Mucosa of stomach (tissue), 1 donor: ENCODE measurements at regions not wholly inside any gene's neighbourhood (a gene's known extent, or its start where the extent isn't known, plus 50 kb on each side); places are given as distances from the start of the nearest gene placed in this dataset.

Experiments used
- H3K27me3 ChIP-seq: one replicate; pipeline ENCODE4 v1.7.0; 2013; ENCODE audit warnings: mild to moderate bottlenecking, low read length; ENCODE audit not compliant: control insufficient read depth, insufficient read depth
- H3K36me3 ChIP-seq: one replicate; pipeline ENCODE4 v1.7.0; 2013; ENCODE audit warnings: low read length; ENCODE audit not compliant: control insufficient read depth, insufficient read depth
- H3K4me1 ChIP-seq: one replicate; pipeline ENCODE4 v1.7.0; 2013; ENCODE audit warnings: mild to moderate bottlenecking, low read length; ENCODE audit not compliant: control insufficient read depth, insufficient read depth
- H3K4me3 ChIP-seq: one replicate; pipeline ENCODE4 v1.7.0; 2013; ENCODE audit warnings: low read length
- H3K9ac ChIP-seq: one replicate; pipeline ENCODE4 v1.7.0; 2013; ENCODE audit warnings: mild to moderate bottlenecking, low read length, moderate library complexity
- H3K9me3 ChIP-seq: one replicate; pipeline ENCODE4 v1.7.0; 2013; ENCODE audit warnings: mild to moderate bottlenecking, low read length, moderate library complexity; ENCODE audit not compliant: control insufficient read depth
- donor health status: Pancreatic carcinoma.

GRCh38 chr6:140253096-140253495 lies 878.6 kb upstream of the CITED2 start:
- Histone ChIP-seq H3K4me1 (no peaks in the 10 kb centered on the region), H3K9me3 (no peaks in the 10 kb centered on the region), H3K9ac (no peak overlapping the region), H3K36me3 (no peaks in the 10 kb centered on the region), H3K4me3 (no peak overlapping the region), H3K27me3 (no peaks in the 10 kb centered on the region)

- Histone ChIP-seq H3K4me3 (no peak overlapping the region), H3K36me3 (no peaks in the 10 kb centered on the region), H3K4me1 (no peaks in the 10 kb centered on the region), H3K27me3 (no peaks in the 10 kb centered on the region), H3K9me3 (no peaks in the 10 kb centered on the region), H3K9ac (no peak overlapping the region)
These were observed 877.7 kb upstream of the CITED2 start for GRCh38 chr6:140252099-140252498.

GRCh38 chr6:140245296-140246040 lies 871.0 kb upstream of the CITED2 start:
- H3K4me3 ChIP-seq, result no peak overlapping the region
- no peaks in the 10 kb centered on the region for H3K36me3 ChIP-seq
- no peak overlapping the region for H3K9ac ChIP-seq
- no peaks in the 10 kb centered on the region for H3K27me3 ChIP-seq
- no peaks in the 10 kb centered on the region for H3K9me3 ChIP-seq
- no peaks in the 10 kb centered on the region for H3K4me1 ChIP-seq

- H3K9ac ChIP-seq, result no peak overlapping the region
- H3K4me1 ChIP-seq, result no peaks in the 10 kb centered on the region
- H3K27me3 ChIP-seq, result no peaks in the 10 kb centered on the region
- H3K4me3 ChIP-seq, result no peak overlapping the region
- no peaks in the 10 kb centered on the region for H3K9me3 ChIP-seq
- no peaks in the 10 kb centered on the region for H3K36me3 ChIP-seq
These were observed 862.8 kb upstream of the CITED2 start for GRCh38 chr6:140237251-140237650.

GRCh38 chr6:140236732-140237131 lies 862.3 kb upstream of the CITED2 start:
- no peak overlapping the region for H3K4me3 ChIP-seq
- H3K9ac ChIP-seq, result no peak overlapping the region
- no peaks in the 10 kb centered on the region for H3K9me3 ChIP-seq
- H3K4me1 ChIP-seq, result no peaks in the 10 kb centered on the region
- no peaks in the 10 kb centered on the region for H3K36me3 ChIP-seq
- no peaks in the 10 kb centered on the region for H3K27me3 ChIP-seq

- H3K4me3 ChIP-seq, result no peak overlapping the region
- H3K9me3 ChIP-seq, result no peaks in the 10 kb centered on the region
- H3K36me3 ChIP-seq, result no peaks in the 10 kb centered on the region
- no peaks in the 10 kb centered on the region for H3K4me1 ChIP-seq
- no peak overlapping the region for H3K9ac ChIP-seq
- H3K27me3 ChIP-seq, result no peaks in the 10 kb centered on the region
These were observed 855.8 kb upstream of the CITED2 start for GRCh38 chr6:140230282-140230681.

GRCh38 chr6:140228491-140228890 lies 854.0 kb upstream of the CITED2 start:
- Histone ChIP-seq H3K9ac (no peak overlapping the region), H3K36me3 (no peaks in the 10 kb centered on the region), H3K4me1 (no peaks in the 10 kb centered on the region), H3K4me3 (no peak overlapping the region), H3K27me3 (no peaks in the 10 kb centered on the region), H3K9me3 (no peaks in the 10 kb centered on the region)

GRCh38 chr6:140226637-140227036 lies 852.2 kb upstream of the CITED2 start:
- Histone ChIP-seq H3K4me3 (no peak overlapping the region), H3K9me3 (no peaks in the 10 kb centered on the region), H3K36me3 (no peaks in the 10 kb centered on the region), H3K9ac (no peak overlapping the region), H3K27me3 (no peaks in the 10 kb centered on the region), H3K4me1 (no peaks in the 10 kb centered on the region)

GRCh38 chr6:140225701-140226436 lies 851.4 kb upstream of the CITED2 start:
- H3K4me3 ChIP-seq, result no peak overlapping the region
- H3K27me3 ChIP-seq, result no peaks in the 10 kb centered on the region
- no peaks in the 10 kb centered on the region for H3K4me1 ChIP-seq
- H3K9me3 ChIP-seq, result no peaks in the 10 kb centered on the region
- H3K9ac ChIP-seq, result no peak overlapping the region
- no peaks in the 10 kb centered on the region for H3K36me3 ChIP-seq

GRCh38 chr6:140217283-140217682 lies 842.8 kb upstream of the CITED2 start:
- no peak overlapping the region for H3K9ac ChIP-seq
- H3K36me3 ChIP-seq, result no peaks in the 10 kb centered on the region
- no peaks in the 10 kb centered on the region for H3K27me3 ChIP-seq
- H3K4me3 ChIP-seq, result no peak overlapping the region
- no peaks in the 10 kb centered on the region for H3K9me3 ChIP-seq
- no peaks in the 10 kb centered on the region for H3K4me1 ChIP-seq

- Histone ChIP-seq H3K4me1 (no peaks in the 10 kb centered on the region), H3K9ac (no peak overlapping the region), H3K36me3 (no peaks in the 10 kb centered on the region), H3K9me3 (no peaks in the 10 kb centered on the region), H3K27me3 (no peaks in the 10 kb centered on the region), H3K4me3 (no peak overlapping the region)
These were observed 835.3 kb upstream of the CITED2 start for GRCh38 chr6:140209775-140210174.

- Histone ChIP-seq H3K27me3 (no peaks in the 10 kb centered on the region), H3K36me3 (no peaks in the 10 kb centered on the region), H3K9me3 (no peaks in the 10 kb centered on the region), H3K4me3 (no peak overlapping the region), H3K9ac (no peak overlapping the region), H3K4me1 (no peaks in the 10 kb centered on the region)
These were observed 833.8 kb upstream of the CITED2 start for GRCh38 chr6:140208286-140208685.
